IMR-90 (cell line): ENCODE measurements at regions not wholly inside any gene's neighbourhood (a gene's known extent, or its start where the extent isn't known, plus 50 kb on each side); places are given as distances from the start of the nearest gene placed in this dataset.

ENCODE experiments used
- ATAC-seq: fragments of 200-7000 bp; cut with Tn5 transposase; 2 replicates; pipeline ENCODE4 v1.9.1; 2020; ENCODE audit warnings: low read depth, mild to moderate bottlenecking, moderate library complexity
- BruUV-seq: library from RNA; stranded (reverse); fragments of 400-500 nt; replicated peaks from 2 replicates; lab custom pipeline; 2021; lab: Mats Ljungman, UMichigan
- CTCF ChIA-PET: fragments of 300-600 bp; formaldehyde crosslinking; extraction: SDS; loops from one replicate; lab custom pipeline; 2021; ENCODE audit warnings: antibody characterized with exemption; lab: Yijun Ruan, JAX
- POLR2A ChIA-PET: fragments of 300-600 bp; sonication (Branson Sonifier 250); formaldehyde crosslinking; loops from one replicate; lab custom pipeline; 2022; ENCODE audit warnings: antibody characterized with exemption; ENCODE audit not compliant: unreplicated experiment; lab: Charles Lee
- DNase-seq: peaks from one replicate; pipeline ENCODE4 v3.0.0; 2013
- H2AFZ ChIP-seq: replicated peaks from 2 replicates; pipeline ENCODE3; 2013; ENCODE audit warnings: low read length, mild to moderate bottlenecking; ENCODE audit not compliant: poor library complexity
- H2AK5ac ChIP-seq: 2 replicates; pipeline ENCODE4 v1.6.1; 2013; ENCODE audit warnings: low read depth, low read length, inconsistent platforms
- H2AK9ac ChIP-seq: replicated peaks from 2 replicates; pipeline ENCODE3; 2013; ENCODE audit warnings: mild to moderate bottlenecking, low read depth, low read length, moderate library complexity; ENCODE audit not compliant: poor library complexity
- H2BK120ac ChIP-seq: 2 replicates; pipeline ENCODE4 v1.6.1; 2013; ENCODE audit warnings: low read depth, low read length, inconsistent platforms
- H2BK15ac ChIP-seq: 3 replicates; pipeline ENCODE4 v1.6.1; 2013; ENCODE audit warnings: low read depth, low read length, inconsistent platforms
- H2BK20ac ChIP-seq: 2 replicates; pipeline ENCODE4 v1.6.1; 2013; ENCODE audit warnings: low read depth, mild to moderate bottlenecking, inconsistent platforms, low read length, moderate library complexity
- H2BK5ac ChIP-seq: 2 replicates; pipeline ENCODE4 v1.6.1; 2013; ENCODE audit warnings: mild to moderate bottlenecking, low read depth, low read length, inconsistent platforms; ENCODE audit not compliant: poor library complexity, severe bottlenecking
- H3K14ac ChIP-seq: replicated peaks from 2 replicates; pipeline ENCODE4 v1.6.1; 2013; ENCODE audit warnings: low read depth, low read length, inconsistent platforms
- H3K18ac ChIP-seq: 2 replicates; pipeline ENCODE4 v1.6.1; 2013; ENCODE audit warnings: low read depth, low read length, control low read depth
- H3K23ac ChIP-seq: 2 replicates; pipeline ENCODE4 v1.6.1; 2013; ENCODE audit warnings: low read depth, low read length, inconsistent platforms
- H3K27ac ChIP-seq: 2 replicates; pipeline ENCODE4 v1.5.1; 2013; ENCODE audit warnings: mild to moderate bottlenecking, control low read depth, low read length; ENCODE audit not compliant: insufficient read depth
- H3K27me3 ChIP-seq: 2 replicates; pipeline ENCODE4 v1.6.1; 2013; ENCODE audit warnings: low read length; ENCODE audit not compliant: control insufficient read depth, insufficient read depth
- H3K36me3 ChIP-seq: 2 replicates; pipeline ENCODE4 v1.6.1; 2013; ENCODE audit warnings: low read length, mixed read lengths; ENCODE audit not compliant: control insufficient read depth, insufficient read depth
- H3K4ac ChIP-seq: 2 replicates; pipeline ENCODE4 v1.6.1; 2013; ENCODE audit warnings: low read depth, low read length, inconsistent platforms
- H3K4me1 ChIP-seq: 2 replicates; pipeline ENCODE4 v1.6.1; 2013; ENCODE audit warnings: low read length, mixed read lengths; ENCODE audit not compliant: control insufficient read depth, insufficient read depth
- H3K4me2 ChIP-seq: 2 replicates; pipeline ENCODE4 v1.6.1; 2013; ENCODE audit warnings: low read depth, mild to moderate bottlenecking, control low read depth, low read length, moderate library complexity
- H3K4me3 ChIP-seq: 2 replicates; pipeline ENCODE4 v1.5.1; 2013; ENCODE audit warnings: low read depth, mild to moderate bottlenecking, control low read depth, low read length, moderate library complexity; ENCODE audit not compliant: insufficient read depth
- H3K56ac ChIP-seq: 2 replicates; pipeline ENCODE4 v1.6.1; 2013; ENCODE audit warnings: low read length, inconsistent platforms; ENCODE audit not compliant: insufficient read depth; ENCODE audit errors: extremely low read depth
- H3K79me1 ChIP-seq, 2 experiments: 2 replicates each; pipeline ENCODE4 v1.6.1; 2013; ENCODE audit warnings: low read length in 2 of 2, inconsistent platforms in 1 of 2, low read depth in 1 of 2
- H3K9ac ChIP-seq: 2 replicates; pipeline ENCODE4 v1.6.1; 2013; ENCODE audit warnings: low read depth, low read length, control low read depth
- H3K9me1 ChIP-seq: 2 replicates; pipeline ENCODE4 v1.6.1; 2013; ENCODE audit warnings: low read length, inconsistent platforms; ENCODE audit not compliant: insufficient read depth
- H3K9me3 ChIP-seq: 2 replicates; pipeline ENCODE4 v1.6.1; 2013; ENCODE audit warnings: low read length; ENCODE audit not compliant: control insufficient read depth, insufficient read depth
- H4K20me1 ChIP-seq: 2 replicates; pipeline ENCODE4 v1.6.1; 2013; ENCODE audit warnings: low read length, inconsistent platforms; ENCODE audit not compliant: insufficient read depth
- H4K5ac ChIP-seq: 2 replicates; pipeline ENCODE4 v1.6.1; 2013; ENCODE audit warnings: mild to moderate bottlenecking, low read depth, low read length, control low read depth
- H4K8ac ChIP-seq, 2 experiments: 2 replicates each; pipeline ENCODE4 v1.6.1; 2013; ENCODE audit warnings: low read depth in 2 of 2, low read length in 2 of 2, control low read depth in 1 of 2, inconsistent platforms in 1 of 2
- H4K91ac ChIP-seq: 2 replicates; pipeline ENCODE4 v1.6.1; 2013; ENCODE audit warnings: low read depth, low read length, inconsistent platforms; ENCODE audit not compliant: insufficient read depth
- BHLHE40 ChIP-seq: fragments of 150-350 bp; IDR thresholded peaks from 2 replicates; pipeline ENCODE4 v1.6.1; 2016; ENCODE audit warnings: mild to moderate bottlenecking, low read depth, low read length
- CEBPB ChIP-seq: IDR thresholded peaks from 2 replicates; pipeline ENCODE4 v1.6.1; 2012; ENCODE audit warnings: low read depth, low read length, improper control_type of control experiment
- CHD1 ChIP-seq: IDR thresholded peaks from 2 replicates; pipeline ENCODE4 v1.6.1; 2012; ENCODE audit warnings: low read depth, low read length, improper control_type of control experiment
- FOS ChIP-seq: fragments of 150-350 bp; IDR thresholded peaks from 2 replicates; pipeline ENCODE4 v1.6.1; 2016; ENCODE audit warnings: low read depth, low read length
- MAFK ChIP-seq: IDR thresholded peaks from 2 replicates; pipeline ENCODE4 v1.6.1; 2012; ENCODE audit warnings: low read depth, low read length, improper control_type of control experiment
- MAZ ChIP-seq: IDR thresholded peaks from 2 replicates; pipeline ENCODE4 v1.6.1; 2012; ENCODE audit warnings: low read depth, mild to moderate bottlenecking, low read length, improper control_type of control experiment, moderate library complexity, borderline replicate concordance
- MXI1 ChIP-seq: IDR thresholded peaks from 2 replicates; pipeline ENCODE4 v1.6.1; 2012; ENCODE audit warnings: low read depth, mild to moderate bottlenecking, low read length, moderate library complexity, borderline replicate concordance
- NFE2L2 ChIP-seq: fragments of 150-350 bp; IDR thresholded peaks from 2 replicates; pipeline ENCODE4 v1.6.1; 2016; ENCODE audit warnings: low read depth, mild to moderate bottlenecking, low read length
- POLR2A ChIP-seq: IDR thresholded peaks from 2 replicates; pipeline ENCODE4 v1.6.1; 2012; ENCODE audit warnings: mild to moderate bottlenecking, low read depth, low read length
- RAD21 ChIP-seq: IDR thresholded peaks from 2 replicates; pipeline ENCODE4 v1.6.1; 2012; ENCODE audit warnings: low read length, improper control_type of control experiment
- RCOR1 ChIP-seq: IDR thresholded peaks from 2 replicates; pipeline ENCODE4 v1.6.1; 2012; ENCODE audit warnings: mild to moderate bottlenecking, low read length, improper control_type of control experiment; ENCODE audit not compliant: insufficient replicate concordance
- SMC3 ChIP-seq: fragments of 150-350 bp; IDR thresholded peaks from 2 replicates; pipeline ENCODE4 v1.6.1; 2016; ENCODE audit warnings: low read depth, mild to moderate bottlenecking, antibody characterized with exemption, low read length, moderate library complexity
- WGBS, 2 experiments: methylation state at CpG; one replicate each; pipeline versions ENCODE4 v1.1.5 to v1.1.7; 2013; ENCODE audit warnings: missing lambda C conversion rate in 2 of 2; ENCODE audit not compliant: insufficient read length in 1 of 2; ENCODE audit errors: extremely low coverage in 2 of 2; 5-methylcytosine and 5-hydroxymethylcytosine counted together
- dilution Hi-C: fragments of 300-500 bp; cut with HindIII; formaldehyde crosslinking; loops from one replicate; pipeline ENCODE4 v1.14.3; 2018; ENCODE audit warnings: low sequenced_read_pairs; ENCODE audit not compliant: unreplicated experiment
- in situ Hi-C: fragments of 300-500 bp; cut with MboI; formaldehyde crosslinking; loops from 3 replicates; pipeline ENCODE4 v1.14.3; 2019; ENCODE audit warnings: low sequenced_read_pairs, inconsistent platforms, mixed read lengths
- intact Hi-C: fragments of 100-400 bp; cut with micrococcal nuclease; formaldehyde crosslinking; loops from 2 replicates; pipeline ENCODE4 v1.10.0; 2022
- TF ChIP-seq, protein P1 (sequence below): fragments of 150-350 bp; IDR thresholded peaks from 2 replicates; pipeline ENCODE4 v1.6.1; 2017; ENCODE audit warnings: mild to moderate bottlenecking, antibody characterized with exemption, low read length, low read depth
- TF ChIP-seq, protein P2 (sequence below): fragments of 150-350 bp; IDR thresholded peaks from 2 replicates; pipeline ENCODE4 v1.6.1; 2016; ENCODE audit warnings: low read depth, mild to moderate bottlenecking, low read length, moderate library complexity, borderline replicate concordance
- TF ChIP-seq, protein P3 (sequence below): conservative IDR thresholded peaks from 2 replicates; pipeline ENCODE4 v1.5.1; 2012; ENCODE audit warnings: mild to moderate bottlenecking, low read depth, low read length, improper control_type of control experiment

DNA sequence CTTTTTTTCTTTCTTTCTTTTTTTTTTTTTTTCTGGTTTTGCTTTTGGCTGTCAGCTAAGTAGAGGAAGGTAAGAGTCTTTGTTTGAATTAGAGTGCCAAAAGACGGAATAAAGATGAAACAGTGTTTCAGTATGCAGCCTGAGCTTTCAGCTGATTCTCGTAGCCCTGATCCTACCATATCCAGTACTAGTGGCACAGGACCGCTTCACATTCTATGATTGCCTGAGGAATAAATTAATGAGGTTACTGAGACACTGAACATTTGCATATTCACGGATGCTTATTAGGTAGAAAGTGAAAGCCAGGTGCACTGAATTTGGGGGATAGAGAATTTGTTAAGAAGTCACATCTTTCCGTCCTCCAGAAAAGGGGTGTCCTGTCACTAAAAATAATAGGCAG lies 421.5 kb upstream of the POU3F3 start:
- Histone ChIP-seq H3K27ac (no peak overlapping the region), H3K27me3 (no peaks in the 10 kb centered on the region), H3K23ac (no peak overlapping the region), H3K36me3 (no peaks in the 10 kb centered on the region), H3K4me3 (no peak overlapping the region), H2BK15ac (no peak overlapping the region), H4K8ac (no peak overlapping the region), H2BK120ac (no peak overlapping the region), H2AFZ (no peak overlapping the region), H3K79me1 (no peaks in the 10 kb centered on the region), H2AK5ac (no peak overlapping the region), H4K5ac (no peak overlapping the region), H3K4me2 (no peak overlapping the region), H3K14ac (no peak overlapping the region), H3K56ac (no peak overlapping the region), H2AK9ac (no peak overlapping the region), H2BK20ac (no peak overlapping the region), H4K20me1 (no peaks in the 10 kb centered on the region), H3K9me3 (no peaks in the 10 kb centered on the region), H2BK5ac (no peak overlapping the region), H3K18ac (no peak overlapping the region), H3K9me1 (no peaks in the 10 kb centered on the region), H4K91ac (no peak overlapping the region), H3K9ac (no peak overlapping the region), H3K4ac (no peak overlapping the region), H3K4me1 (no peaks in the 10 kb centered on the region)
- POLR2A ChIA-PET, result no interaction called here
- ATAC-seq (no peak), DNase-seq (no peak)
- CTCF ChIA-PET, result no interaction called here
- in situ Hi-C loops (no loop called here), intact Hi-C loops (no loop called here), dilution Hi-C loops (no loop called here)
- TF ChIP-seq NFE2L2 (no peak), RAD21 (no peak), FOS (no peak), MAZ (no peak), BHLHE40 (no peak), CEBPB (no peak), MAFK (no peak), SMC3 (no peak), POLR2A (no peak), MXI1 (no peak), RCOR1 (no peak), CHD1 (no peak)
- TF ChIP-seq, protein P1, sequence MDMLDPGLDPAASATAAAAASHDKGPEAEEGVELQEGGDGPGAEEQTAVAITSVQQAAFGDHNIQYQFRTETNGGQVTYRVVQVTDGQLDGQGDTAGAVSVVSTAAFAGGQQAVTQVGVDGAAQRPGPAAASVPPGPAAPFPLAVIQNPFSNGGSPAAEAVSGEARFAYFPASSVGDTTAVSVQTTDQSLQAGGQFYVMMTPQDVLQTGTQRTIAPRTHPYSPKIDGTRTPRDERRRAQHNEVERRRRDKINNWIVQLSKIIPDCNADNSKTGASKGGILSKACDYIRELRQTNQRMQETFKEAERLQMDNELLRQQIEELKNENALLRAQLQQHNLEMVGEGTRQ, result no peak
- TF ChIP-seq, protein P2, sequence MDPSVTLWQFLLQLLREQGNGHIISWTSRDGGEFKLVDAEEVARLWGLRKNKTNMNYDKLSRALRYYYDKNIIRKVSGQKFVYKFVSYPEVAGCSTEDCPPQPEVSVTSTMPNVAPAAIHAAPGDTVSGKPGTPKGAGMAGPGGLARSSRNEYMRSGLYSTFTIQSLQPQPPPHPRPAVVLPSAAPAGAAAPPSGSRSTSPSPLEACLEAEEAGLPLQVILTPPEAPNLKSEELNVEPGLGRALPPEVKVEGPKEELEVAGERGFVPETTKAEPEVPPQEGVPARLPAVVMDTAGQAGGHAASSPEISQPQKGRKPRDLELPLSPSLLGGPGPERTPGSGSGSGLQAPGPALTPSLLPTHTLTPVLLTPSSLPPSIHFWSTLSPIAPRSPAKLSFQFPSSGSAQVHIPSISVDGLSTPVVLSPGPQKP, result no peak
- TF ChIP-seq, protein P3, sequence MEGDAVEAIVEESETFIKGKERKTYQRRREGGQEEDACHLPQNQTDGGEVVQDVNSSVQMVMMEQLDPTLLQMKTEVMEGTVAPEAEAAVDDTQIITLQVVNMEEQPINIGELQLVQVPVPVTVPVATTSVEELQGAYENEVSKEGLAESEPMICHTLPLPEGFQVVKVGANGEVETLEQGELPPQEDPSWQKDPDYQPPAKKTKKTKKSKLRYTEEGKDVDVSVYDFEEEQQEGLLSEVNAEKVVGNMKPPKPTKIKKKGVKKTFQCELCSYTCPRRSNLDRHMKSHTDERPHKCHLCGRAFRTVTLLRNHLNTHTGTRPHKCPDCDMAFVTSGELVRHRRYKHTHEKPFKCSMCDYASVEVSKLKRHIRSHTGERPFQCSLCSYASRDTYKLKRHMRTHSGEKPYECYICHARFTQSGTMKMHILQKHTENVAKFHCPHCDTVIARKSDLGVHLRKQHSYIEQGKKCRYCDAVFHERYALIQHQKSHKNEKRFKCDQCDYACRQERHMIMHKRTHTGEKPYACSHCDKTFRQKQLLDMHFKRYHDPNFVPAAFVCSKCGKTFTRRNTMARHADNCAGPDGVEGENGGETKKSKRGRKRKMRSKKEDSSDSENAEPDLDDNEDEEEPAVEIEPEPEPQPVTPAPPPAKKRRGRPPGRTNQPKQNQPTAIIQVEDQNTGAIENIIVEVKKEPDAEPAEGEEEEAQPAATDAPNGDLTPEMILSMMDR, result no peak
- BruUV-seq, result no TSS peak
- no CpG with 5 or more reads among the region's 5 CpGs for WGBS, 2 experiments
